Chondrocyte (in vitro differentiated cells): ENCODE measurements at regions not wholly inside any gene's neighbourhood (a gene's known extent, or its start where the extent isn't known, plus 50 kb on each side); places are given as distances from the start of the nearest gene placed in this dataset.

Experiments
- DNase-seq: peaks from one replicate; pipeline ENCODE4 v3.0.0; 2021; ENCODE audit warnings: mixed read lengths, low spot score
- H3K27ac Mint-ChIP-seq: one replicate; pipeline ENCODE4 v1.8.0; 2021; ENCODE audit warnings: mild to moderate bottlenecking, moderate library complexity, mixed read lengths; ENCODE audit not compliant: unreplicated experiment
- H3K27me3 Mint-ChIP-seq: 2 replicates; pipeline ENCODE4 v1.8.0; 2021; ENCODE audit warnings: low read depth, mixed read lengths
- H3K36me3 Mint-ChIP-seq: 2 replicates; pipeline ENCODE4 v1.8.0; 2021; ENCODE audit warnings: low read depth, mixed read lengths
- H3K4me1 Mint-ChIP-seq: 2 replicates; pipeline ENCODE4 v1.8.0; 2021; ENCODE audit warnings: low read depth, mild to moderate bottlenecking, mixed read lengths
- H3K4me3 Mint-ChIP-seq: one replicate; pipeline ENCODE4 v1.8.0; 2021; ENCODE audit warnings: mild to moderate bottlenecking, moderate library complexity, mixed read lengths; ENCODE audit not compliant: unreplicated experiment
- H3K9me3 Mint-ChIP-seq: 2 replicates; pipeline ENCODE4 v1.8.0; 2021; ENCODE audit warnings: low read depth, mixed read lengths
- TF ChIP-seq, protein P1 (sequence below): fragments of 200-600 bp; sonication (generic); IDR thresholded peaks from 2 replicates; pipeline ENCODE4 v1.5.0; 2021; ENCODE audit warnings: antibody characterized with exemption, mild to moderate bottlenecking, moderate library complexity

DNA sequence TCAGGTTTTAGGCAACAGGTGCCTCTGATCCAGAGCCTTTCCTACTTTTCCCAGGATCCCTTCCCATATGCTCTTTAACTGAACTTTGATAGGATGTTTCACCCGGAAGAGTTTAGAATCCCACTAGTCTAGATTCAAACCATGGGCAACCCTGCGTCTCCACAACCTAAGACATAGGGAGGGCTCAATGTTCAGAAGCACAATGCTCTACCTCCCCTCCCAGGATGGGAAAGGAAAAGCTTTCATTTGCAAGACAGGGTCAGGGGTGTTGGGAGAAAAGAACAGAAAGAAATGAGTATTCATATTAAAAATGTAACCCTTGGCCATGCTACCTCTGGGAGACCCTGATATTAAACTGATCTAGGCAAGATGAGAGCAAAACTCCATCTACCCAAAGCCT is 230.4 kb downstream of the MREG start:
- peaks cover 76% of the 10 kb centered on the region for H3K4me1 Mint-ChIP-seq
- no peak for DNase-seq
- no peak overlapping the region for H3K4me3 Mint-ChIP-seq
- H3K36me3 Mint-ChIP-seq = no peaks in the 10 kb centered on the region
- no peaks in the 10 kb centered on the region for H3K27me3 Mint-ChIP-seq
- TF ChIP-seq, protein P1, sequence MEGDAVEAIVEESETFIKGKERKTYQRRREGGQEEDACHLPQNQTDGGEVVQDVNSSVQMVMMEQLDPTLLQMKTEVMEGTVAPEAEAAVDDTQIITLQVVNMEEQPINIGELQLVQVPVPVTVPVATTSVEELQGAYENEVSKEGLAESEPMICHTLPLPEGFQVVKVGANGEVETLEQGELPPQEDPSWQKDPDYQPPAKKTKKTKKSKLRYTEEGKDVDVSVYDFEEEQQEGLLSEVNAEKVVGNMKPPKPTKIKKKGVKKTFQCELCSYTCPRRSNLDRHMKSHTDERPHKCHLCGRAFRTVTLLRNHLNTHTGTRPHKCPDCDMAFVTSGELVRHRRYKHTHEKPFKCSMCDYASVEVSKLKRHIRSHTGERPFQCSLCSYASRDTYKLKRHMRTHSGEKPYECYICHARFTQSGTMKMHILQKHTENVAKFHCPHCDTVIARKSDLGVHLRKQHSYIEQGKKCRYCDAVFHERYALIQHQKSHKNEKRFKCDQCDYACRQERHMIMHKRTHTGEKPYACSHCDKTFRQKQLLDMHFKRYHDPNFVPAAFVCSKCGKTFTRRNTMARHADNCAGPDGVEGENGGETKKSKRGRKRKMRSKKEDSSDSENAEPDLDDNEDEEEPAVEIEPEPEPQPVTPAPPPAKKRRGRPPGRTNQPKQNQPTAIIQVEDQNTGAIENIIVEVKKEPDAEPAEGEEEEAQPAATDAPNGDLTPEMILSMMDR = peak; percentile 37
- H3K9me3 Mint-ChIP-seq = no peaks in the 10 kb centered on the region
- peak overlapping the region; percentile 89 for H3K27ac Mint-ChIP-seq

DNA sequence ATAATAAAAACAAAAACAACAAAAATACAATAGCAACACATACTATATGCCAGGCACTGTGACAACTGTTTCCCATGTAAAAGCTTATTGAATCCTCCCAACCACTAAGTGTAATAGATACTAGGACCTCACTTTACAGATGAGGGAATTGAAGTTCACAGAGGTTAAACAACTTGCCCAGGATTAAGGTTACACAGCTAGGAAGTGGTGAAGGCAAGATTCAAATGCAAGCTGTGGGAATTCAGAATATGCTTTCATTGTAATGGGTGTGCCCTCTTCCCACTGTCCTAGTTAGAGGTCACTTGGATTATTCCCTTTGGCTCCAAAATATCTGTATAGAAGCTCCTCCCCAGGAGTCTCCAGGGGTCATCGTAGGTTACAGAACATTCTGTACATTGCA is 231.1 kb downstream of the MREG start:
- no peak for DNase-seq
- H3K27me3 Mint-ChIP-seq = no peaks in the 10 kb centered on the region
- peaks cover 77% of the 10 kb centered on the region for H3K4me1 Mint-ChIP-seq
- peak overlapping the region; percentile 20 for H3K27ac Mint-ChIP-seq
- H3K9me3 Mint-ChIP-seq = no peaks in the 10 kb centered on the region
- TF ChIP-seq, protein P1 = no peak
- H3K36me3 Mint-ChIP-seq = no peaks in the 10 kb centered on the region
- H3K4me3 Mint-ChIP-seq = no peak overlapping the region

DNA sequence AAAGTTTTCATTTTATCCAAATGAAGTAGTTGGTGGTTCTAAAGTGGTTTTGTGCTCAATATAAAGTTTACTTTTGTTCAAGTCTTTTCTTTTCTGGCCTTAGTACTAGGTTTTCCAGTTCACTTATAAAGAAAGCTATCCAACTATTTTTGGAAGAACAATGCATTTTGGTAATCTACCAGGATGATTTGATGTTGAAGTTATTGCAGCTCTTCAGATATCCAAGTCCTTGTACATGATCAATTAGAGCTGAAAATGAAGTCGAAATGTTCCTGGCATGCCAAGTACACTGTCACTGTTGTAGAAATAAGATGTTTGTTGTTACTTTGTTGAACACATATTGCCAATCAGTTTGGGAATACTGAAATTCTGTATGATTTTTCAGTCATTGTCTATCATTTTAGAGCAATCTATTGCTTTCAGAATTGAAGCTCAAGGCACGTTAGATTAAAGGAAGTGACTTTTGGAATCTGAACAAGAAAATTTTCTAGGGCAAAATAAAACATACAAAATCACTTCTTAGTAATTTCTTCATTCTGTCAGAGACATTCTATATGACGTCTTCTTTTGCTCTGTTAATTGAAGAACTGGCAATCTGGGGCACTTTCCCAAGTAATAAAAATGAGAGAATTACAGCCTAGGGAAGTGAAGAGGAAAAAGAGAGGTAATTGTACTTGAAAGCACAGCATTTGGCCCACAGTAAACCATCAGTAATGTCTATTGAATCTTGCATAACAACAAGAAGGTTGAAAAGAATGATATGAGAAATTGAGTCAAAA is 232.3 kb downstream of the MREG start:
- DNase-seq = no peak
- Mint-ChIP-seq H3K27ac (no peak overlapping the region), H3K9me3 (no peaks in the 10 kb centered on the region), H3K4me1 (peaks cover 75% of the 10 kb centered on the region), H3K36me3 (peaks cover under 1% of the 10 kb centered on the region), H3K4me3 (no peak overlapping the region), H3K27me3 (no peaks in the 10 kb centered on the region)
- TF ChIP-seq, protein P1 = no peak

DNA sequence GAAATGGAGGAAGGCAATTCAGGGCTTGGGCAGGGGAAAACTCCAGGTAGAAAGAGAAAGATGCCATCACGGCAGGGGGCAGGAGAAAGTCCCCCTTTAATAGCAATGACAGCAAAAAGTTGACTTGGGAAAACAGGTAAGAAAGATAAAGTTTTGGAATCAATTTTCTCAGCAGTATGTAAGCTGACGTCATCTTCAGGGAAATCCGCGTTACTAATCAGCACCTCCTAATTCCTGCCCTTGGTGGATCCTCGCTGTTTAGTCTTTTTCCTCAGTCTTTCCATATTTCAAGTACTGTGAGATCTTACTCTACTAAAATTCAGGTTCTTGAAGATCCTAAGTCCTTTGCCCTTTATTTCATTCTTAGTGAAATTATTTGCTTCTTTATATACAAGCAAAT is 233.0 kb downstream of the MREG start:
- peaks cover 71% of the 10 kb centered on the region for H3K4me1 Mint-ChIP-seq
- peaks cover 2% of the 10 kb centered on the region for H3K36me3 Mint-ChIP-seq
- no peak for DNase-seq
- no peaks in the 10 kb centered on the region for H3K27me3 Mint-ChIP-seq
- H3K9me3 Mint-ChIP-seq = no peaks in the 10 kb centered on the region
- H3K27ac Mint-ChIP-seq = no peak overlapping the region
- H3K4me3 Mint-ChIP-seq = no peak overlapping the region
- TF ChIP-seq, protein P1 = no peak

DNA sequence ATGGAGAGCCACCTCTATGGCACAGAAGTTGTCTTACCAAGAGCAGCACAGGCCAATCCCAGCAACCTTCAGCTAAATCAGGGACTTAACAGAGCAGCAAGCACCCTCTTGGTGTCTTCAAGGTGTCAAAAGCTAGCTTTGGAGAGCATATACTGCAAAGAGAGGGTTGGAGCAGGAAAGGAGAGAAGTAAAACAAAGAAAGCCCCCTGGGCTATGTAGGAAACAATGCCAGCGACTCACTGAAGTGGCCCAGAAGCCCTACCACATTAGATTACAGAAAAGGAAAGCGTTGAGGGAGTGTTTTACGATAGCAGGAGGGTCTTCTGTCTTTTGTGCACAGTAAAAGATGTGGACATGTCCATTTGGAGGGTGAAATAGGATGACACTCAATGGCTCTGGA is 233.4 kb downstream of the MREG start:
- H3K4me1 Mint-ChIP-seq = peaks cover 70% of the 10 kb centered on the region
- H3K4me3 Mint-ChIP-seq = no peak overlapping the region
- H3K27me3 Mint-ChIP-seq = no peaks in the 10 kb centered on the region
- TF ChIP-seq, protein P1 = no peak
- H3K27ac Mint-ChIP-seq = no peak overlapping the region
- peaks cover 2% of the 10 kb centered on the region for H3K36me3 Mint-ChIP-seq
- H3K9me3 Mint-ChIP-seq = no peaks in the 10 kb centered on the region
- DNase-seq = no peak
